ENCODE measurements at regions not wholly inside any gene's neighbourhood (a gene's known extent, or its start where the extent isn't known, plus 50 kb on each side); places are given as distances from the start of the nearest gene placed in this dataset.

DNA sequence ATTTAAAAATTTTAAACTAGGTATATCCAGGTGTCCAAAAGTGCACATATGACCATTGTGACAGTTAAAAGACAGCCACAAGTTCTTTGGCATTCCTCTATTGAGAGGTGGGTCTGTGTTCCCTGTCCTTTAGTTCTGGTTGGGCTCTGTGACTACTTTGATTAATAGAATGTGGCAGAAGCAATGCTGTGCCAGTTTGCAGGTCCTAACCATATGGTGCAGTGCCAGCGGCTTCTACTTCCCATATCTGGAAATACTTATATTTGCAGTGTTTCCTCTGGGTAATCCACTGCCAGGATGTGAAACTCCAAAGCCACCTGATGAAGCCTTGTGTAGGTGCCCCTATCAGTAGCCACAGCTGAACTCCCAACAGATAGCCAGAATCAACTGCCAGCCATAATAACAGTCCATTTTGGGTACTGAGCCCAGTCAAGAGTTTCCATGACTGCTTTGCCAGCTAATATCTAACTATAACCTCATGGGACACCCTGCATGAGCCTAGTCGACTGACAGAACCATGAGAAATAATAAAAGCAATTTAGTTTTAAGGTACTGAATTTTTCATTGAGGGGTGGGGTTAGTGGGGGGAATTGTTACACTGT is 361.0 kb upstream of the SEMA6A start:
- ChIA-PET POLR2A (no interaction called here), CTCF (interaction anchor here (2.1 kb wide), 1 partner anchor 12 kb away, joined by 9 read pairs; no protein-coding TSS in a partner anchor)
- DNase-seq (ENCODE audit: extremely low spot score) = no peak
- TF ChIP-seq, protein P1, sequence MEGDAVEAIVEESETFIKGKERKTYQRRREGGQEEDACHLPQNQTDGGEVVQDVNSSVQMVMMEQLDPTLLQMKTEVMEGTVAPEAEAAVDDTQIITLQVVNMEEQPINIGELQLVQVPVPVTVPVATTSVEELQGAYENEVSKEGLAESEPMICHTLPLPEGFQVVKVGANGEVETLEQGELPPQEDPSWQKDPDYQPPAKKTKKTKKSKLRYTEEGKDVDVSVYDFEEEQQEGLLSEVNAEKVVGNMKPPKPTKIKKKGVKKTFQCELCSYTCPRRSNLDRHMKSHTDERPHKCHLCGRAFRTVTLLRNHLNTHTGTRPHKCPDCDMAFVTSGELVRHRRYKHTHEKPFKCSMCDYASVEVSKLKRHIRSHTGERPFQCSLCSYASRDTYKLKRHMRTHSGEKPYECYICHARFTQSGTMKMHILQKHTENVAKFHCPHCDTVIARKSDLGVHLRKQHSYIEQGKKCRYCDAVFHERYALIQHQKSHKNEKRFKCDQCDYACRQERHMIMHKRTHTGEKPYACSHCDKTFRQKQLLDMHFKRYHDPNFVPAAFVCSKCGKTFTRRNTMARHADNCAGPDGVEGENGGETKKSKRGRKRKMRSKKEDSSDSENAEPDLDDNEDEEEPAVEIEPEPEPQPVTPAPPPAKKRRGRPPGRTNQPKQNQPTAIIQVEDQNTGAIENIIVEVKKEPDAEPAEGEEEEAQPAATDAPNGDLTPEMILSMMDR (IDR thresholded peaks at IDR 0.05; ENCODE audit: control extremely low read depth, extremely low read depth, low read depth, missing control alignments) = no peak

DNA sequence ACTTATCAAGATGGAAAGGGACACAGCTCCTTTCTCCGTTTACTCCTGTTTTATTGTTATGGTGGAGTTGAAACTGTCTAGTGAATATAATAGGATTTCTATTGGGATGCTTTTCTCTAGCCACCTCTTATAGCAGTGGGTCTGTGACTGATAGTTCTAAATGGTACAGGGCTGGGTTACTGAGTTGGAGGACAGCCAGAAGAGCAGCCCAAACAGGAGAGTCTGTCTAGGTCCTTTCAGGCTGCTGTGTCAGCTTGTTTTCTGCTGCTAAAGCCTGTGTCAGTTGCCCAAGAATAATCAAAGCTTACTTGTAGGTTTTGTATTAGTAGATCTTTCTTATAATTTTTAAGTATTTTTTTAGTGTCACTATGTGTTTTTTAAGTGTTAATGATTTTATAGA is 356.0 kb upstream of the SEMA6A start:
- POLR2A ChIA-PET = no interaction called here
- DNase-seq (ENCODE audit: extremely low spot score) = no peak

DNA sequence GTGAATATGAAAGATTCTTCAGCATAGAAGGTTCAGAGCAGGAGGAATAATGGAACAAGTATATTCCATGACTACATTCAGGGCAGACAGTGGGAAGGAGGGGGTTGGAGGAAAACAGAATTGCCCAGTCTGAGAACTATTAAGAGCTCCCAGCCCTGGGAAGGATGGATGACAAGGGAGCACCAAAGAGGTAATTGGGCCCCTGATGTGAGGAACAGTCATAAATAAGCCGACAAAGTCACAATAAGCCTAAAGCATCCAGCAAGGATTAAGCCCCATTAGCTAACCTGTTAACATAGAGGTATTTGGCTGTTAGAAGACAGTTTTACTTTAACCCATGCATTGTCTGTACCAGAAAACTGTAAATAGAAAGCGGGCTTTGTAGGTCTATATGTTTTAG is 348.7 kb upstream of the SEMA6A start:
- DNase-seq (ENCODE audit: extremely low spot score) = no peak
- TF ChIP-seq, protein P1 (IDR thresholded peaks at IDR 0.05; ENCODE audit: control extremely low read depth, extremely low read depth, low read depth, missing control alignments) = no peak
- ChIA-PET POLR2A (no interaction called here), CTCF (interaction anchor here (1.0 to 1.1 kb wide), 2 partner anchors 9 to 11 kb away, joined by 4 to 6 read pairs; no protein-coding TSS in a partner anchor)

More for the DNA sequence above, 356.0 kb upstream of the SEMA6A start:
- TF ChIP-seq, protein P1 (IDR thresholded peaks at IDR 0.05; ENCODE audit: control extremely low read depth, extremely low read depth, low read depth, missing control alignments) = no peak
- CTCF ChIA-PET = no interaction called here

DNA sequence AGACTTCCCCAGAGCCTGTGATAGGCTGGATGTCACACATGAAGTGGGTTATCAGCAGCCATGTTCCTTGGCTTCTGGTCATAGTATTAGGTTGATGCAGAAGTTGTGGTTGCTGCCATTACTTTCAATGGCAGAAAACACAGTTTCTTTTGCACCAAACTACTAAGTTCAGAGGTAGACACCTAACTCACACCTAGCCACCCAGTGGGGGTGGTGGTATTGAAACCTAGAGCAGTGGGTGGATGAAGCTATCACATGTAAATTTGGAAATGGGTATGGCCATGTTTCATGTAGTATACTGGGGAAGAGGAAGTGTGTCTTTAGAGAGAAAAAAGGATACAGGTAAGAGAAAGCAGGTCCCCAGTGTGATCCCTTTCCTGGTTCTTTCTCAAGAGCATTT is 347.9 kb upstream of the SEMA6A start:
- POLR2A ChIA-PET = interaction anchor here (0.6 kb wide), 1 partner anchor 471 kb away, joined by 7 read pairs; no protein-coding TSS in a partner anchor
- peak; percentile 18 for DNase-seq (ENCODE audit: extremely low spot score)
- TF ChIP-seq, protein P1 (IDR thresholded peaks at IDR 0.05; ENCODE audit: control extremely low read depth, extremely low read depth, low read depth, missing control alignments) = no peak
- CTCF ChIA-PET = no interaction called here

DNA sequence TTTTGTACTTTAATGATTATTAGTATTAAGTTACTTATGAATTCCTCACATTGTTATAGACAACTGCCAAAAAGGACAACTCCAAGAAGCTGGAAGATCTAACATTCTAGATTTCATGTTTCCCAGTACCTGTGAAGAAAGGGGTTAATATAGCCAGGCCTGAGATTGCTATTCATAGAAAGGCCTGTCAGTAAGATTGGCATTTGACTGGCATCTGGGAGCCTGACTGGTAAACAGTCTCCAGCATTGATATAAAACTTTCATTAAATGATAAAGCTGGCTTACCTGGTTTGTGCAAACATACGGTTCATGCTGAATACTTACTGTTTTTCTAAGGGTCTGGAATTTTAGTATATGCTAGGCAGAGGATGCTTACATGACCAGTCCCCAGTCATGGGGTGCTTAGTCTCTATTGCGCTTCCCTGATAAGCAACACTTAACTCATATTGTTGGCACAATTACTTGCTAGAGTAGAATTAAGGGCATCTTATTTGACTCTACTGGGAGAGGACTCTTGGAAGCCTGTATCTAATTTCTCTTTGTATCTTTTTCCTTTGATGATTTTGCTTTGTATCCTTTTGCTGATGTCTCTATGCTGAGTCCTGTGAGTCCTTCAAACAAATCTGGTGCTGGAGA is 340.4 kb upstream of the SEMA6A start:
- POLR2A ChIA-PET = no interaction called here
- DNase-seq (ENCODE audit: extremely low spot score) = no peak
- CTCF ChIA-PET = no interaction called here
- TF ChIP-seq, protein P1 (IDR thresholded peaks at IDR 0.05; ENCODE audit: control extremely low read depth, extremely low read depth, low read depth, missing control alignments) = no peak

DNA sequence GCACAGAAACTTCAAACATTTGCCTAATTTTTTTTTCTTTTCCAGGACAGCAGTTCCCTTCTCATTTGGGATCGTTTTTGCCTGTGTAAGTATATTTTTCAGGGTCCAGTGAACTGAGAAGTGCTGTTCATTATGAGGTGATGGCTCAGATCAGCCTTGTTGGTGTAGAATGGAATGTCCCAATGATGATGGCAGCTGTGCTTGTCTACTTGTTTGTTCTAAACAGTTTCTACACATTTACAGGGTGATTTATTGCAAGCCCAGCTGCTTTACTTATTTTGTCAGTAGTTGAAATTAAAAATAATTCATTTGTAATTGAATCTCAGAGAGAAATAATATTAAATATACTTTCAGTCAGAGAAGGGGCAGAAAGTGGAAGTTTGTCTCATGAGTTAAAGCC is 337.6 kb upstream of the SEMA6A start:
- ChIA-PET CTCF (interaction anchor here (2.2 kb wide), 1 partner anchor 12 kb away, joined by 6 read pairs; no protein-coding TSS in a partner anchor), POLR2A (no interaction called here)
- TF ChIP-seq, protein P1 (IDR thresholded peaks at IDR 0.05; ENCODE audit: control extremely low read depth, extremely low read depth, low read depth, missing control alignments) = no peak
- no peak for DNase-seq (ENCODE audit: extremely low spot score)
